ENCODE measurements at regions not wholly inside any gene's neighbourhood (a gene's known extent, or its start where the extent isn't known, plus 50 kb on each side); places are given as distances from the start of the nearest gene placed in this dataset.

DNA sequence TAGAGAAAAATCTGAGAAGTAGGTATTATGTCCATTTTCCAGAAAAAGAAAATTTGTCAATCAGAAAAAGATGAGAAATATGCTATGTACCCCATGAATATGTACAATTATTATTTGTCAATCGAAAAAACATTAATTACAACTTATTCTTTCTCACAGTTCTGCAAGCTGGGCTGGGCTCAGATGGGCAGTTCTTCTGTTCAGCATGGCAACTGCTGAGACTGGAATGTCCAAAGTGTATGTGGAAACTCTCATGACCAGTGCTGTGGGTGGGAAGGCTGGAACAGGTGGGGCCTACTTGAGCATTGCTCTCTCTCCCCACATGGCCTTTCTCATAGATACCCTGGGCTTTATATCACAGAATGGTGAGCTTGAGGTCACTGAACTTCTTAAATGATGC lies 450.3 kb upstream of the TBX3 start:
- TF ChIP-seq CTCF (IDR thresholded peaks at IDR 0.05) (no peak), POLR2A (IDR thresholded peaks at IDR 0.05) (no peak)

Data from lower leg skin (tissue), 3 donors.